HCT116 (cell line): ENCODE measurements at regions not wholly inside any gene's neighbourhood (a gene's known extent, or its start where the extent isn't known, plus 50 kb on each side); places are given as distances from the start of the nearest gene placed in this dataset.

Experiments used
- CEBPB ChIP-seq: IDR thresholded peaks from 2 replicates; pipeline ENCODE4 v1.6.1; 2012; ENCODE audit warnings: low read depth
- CTCF ChIP-seq, 3 experiments: fragments of 200-600 bp in 1 of 3; sonication (generic) in 1 of 3; IDR thresholded peaks in 2 of 3; conservative IDR thresholded peaks in 1 of 3; 2 replicates each; pipeline ENCODE4 v1.5.1; 2012 to 2017; ENCODE audit warnings: low read depth in 2 of 3, low read length in 2 of 3, antibody characterized with exemption in 1 of 3, borderline replicate concordance in 1 of 3, control low read depth in 1 of 3, mild to moderate bottlenecking in 1 of 3, mixed read lengths in 1 of 3, mixed run types in 1 of 3, moderate library complexity in 1 of 3; ENCODE audit not compliant: insufficient read depth in 1 of 3
- EZH2 ChIP-seq: fragments of 200-600 bp; sonication (generic); IDR thresholded peaks from 2 replicates; pipeline ENCODE4 v1.6.1; 2017; ENCODE audit warnings: antibody characterized with exemption, mixed run types
- EZH2phosphoT487 ChIP-seq: fragments of 200-600 bp; IDR thresholded peaks from 2 replicates; pipeline ENCODE4 v1.6.1; 2018; ENCODE audit warnings: antibody characterized with exemption, borderline replicate concordance
- JUND ChIP-seq: IDR thresholded peaks from 2 replicates; pipeline ENCODE4 v1.6.1; 2012
- POLR2A ChIP-seq: IDR thresholded peaks from 2 replicates; pipeline ENCODE4 v1.7.0; 2011; ENCODE audit warnings: borderline replicate concordance; ENCODE audit not compliant: insufficient read depth, insufficient read length; ENCODE audit errors: extremely low read depth
- POLR2AphosphoS5 ChIP-seq: IDR thresholded peaks from 2 replicates; pipeline ENCODE4 v1.6.1; 2011; ENCODE audit warnings: mild to moderate bottlenecking, low read depth, low read length, moderate library complexity
- RAD21 ChIP-seq: IDR thresholded peaks from 2 replicates; pipeline ENCODE4 v1.6.1; 2012; ENCODE audit warnings: low read depth, mild to moderate bottlenecking
- REST ChIP-seq: IDR thresholded peaks from 2 replicates; pipeline ENCODE4 v1.6.1; 2012; ENCODE audit warnings: low read depth
- SIN3A ChIP-seq: IDR thresholded peaks from 2 replicates; pipeline ENCODE4 v1.6.1; 2012; ENCODE audit warnings: low read depth
- SP1 ChIP-seq: IDR thresholded peaks from 2 replicates; pipeline ENCODE4 v1.6.1; 2012; ENCODE audit warnings: low read depth
- TCF7L2 ChIP-seq: IDR thresholded peaks from 2 replicates; pipeline ENCODE4 v1.7.0; 2011; ENCODE audit warnings: borderline replicate concordance, inconsistent platforms; ENCODE audit not compliant: insufficient read depth, insufficient read length; ENCODE audit errors: extremely low read depth
- YY1 ChIP-seq: IDR thresholded peaks from 2 replicates; pipeline ENCODE4 v1.6.1; 2011; ENCODE audit warnings: low read length, low read depth, moderate library complexity, mild to moderate bottlenecking; ENCODE audit not compliant: insufficient replicate concordance; ENCODE audit errors: extremely low read depth

DNA sequence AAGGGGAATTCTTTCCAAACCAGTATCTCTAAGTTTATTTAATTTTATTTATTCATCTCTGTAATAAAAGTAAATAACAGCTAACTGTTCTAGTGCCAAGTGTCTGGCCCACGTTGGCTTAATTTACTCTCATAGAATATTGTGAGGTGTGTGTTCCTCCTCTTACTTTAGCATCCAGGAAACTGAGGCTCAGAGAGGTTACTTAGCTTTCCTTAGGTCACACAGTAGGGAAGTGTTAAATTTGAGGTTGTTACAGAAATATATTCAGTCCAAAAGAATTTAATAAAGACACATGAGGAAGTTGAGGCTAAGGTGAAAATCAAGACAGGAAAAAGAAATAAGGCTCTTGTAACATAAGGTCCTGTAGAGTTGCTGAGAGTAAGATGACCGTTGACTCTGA is 84.4 kb upstream of the MRPS22 start:
- TF ChIP-seq CTCF (IDR thresholded peaks at IDR 0.05 in 2 of 3, conservative IDR thresholded peaks at IDR 0.05 in 1 of 3; ENCODE audit: borderline replicate concordance in 1 of 3, insufficient read depth in 1 of 3, low read depth in 2 of 3, low read length in 2 of 3), result no peak
- TF ChIP-seq EZH2, result no peak
- TF ChIP-seq TCF7L2, result no peak
- no peak for TF ChIP-seq POLR2AphosphoS5
- TF ChIP-seq CEBPB, result no peak
- TF ChIP-seq JUND, result no peak
- no peak for TF ChIP-seq EZH2phosphoT487
- TF ChIP-seq YY1, result no peak
- no peak for TF ChIP-seq POLR2A
- no peak for TF ChIP-seq RAD21
- TF ChIP-seq SP1, result no peak
- no peak for TF ChIP-seq SIN3A
- TF ChIP-seq REST, result no peak
